ENCODE measurements at regions not wholly inside any gene's neighbourhood (a gene's known extent, or its start where the extent isn't known, plus 50 kb on each side); places are given as distances from the start of the nearest gene placed in this dataset.
"Not testable (repeated sequence)": the region's sequence is repeated elsewhere in the genome, so short reads cannot be mapped to it uniquely, and the experiment has no call there.

DNA sequence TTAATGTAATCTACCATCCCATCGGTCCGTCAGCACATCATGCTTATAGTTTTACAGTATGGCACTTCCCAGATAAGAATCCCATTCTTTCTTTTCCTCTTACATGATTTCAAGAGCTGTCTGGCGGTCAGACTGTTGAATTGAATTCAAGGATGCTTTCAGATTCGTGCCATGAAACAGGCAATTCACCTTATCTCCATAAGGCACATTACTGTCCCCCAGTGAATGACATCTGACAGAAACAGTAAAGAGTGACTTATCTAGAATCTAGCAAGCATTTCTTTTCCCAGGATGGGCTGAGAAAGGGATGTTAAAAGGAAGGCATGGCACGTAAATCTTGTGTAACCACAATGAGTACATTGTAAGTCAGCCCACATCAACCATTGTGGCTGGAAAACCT lies 61.1 kb upstream of the SEM1 start:
- intact Hi-C loops (cut with micrococcal nuclease): no loop called here
- DNase-seq: no peak
- Mint-ChIP-seq H3K27ac (no peak overlapping the region), H3K36me3 (ENCODE audit: low read depth) (no peaks in the 10 kb centered on the region), H3K4me1 (no peaks in the 10 kb centered on the region), H3K27me3 (no peaks in the 10 kb centered on the region), H3K9me3 (no peaks in the 10 kb centered on the region), H3K4me3 (no peak overlapping the region)

DNA sequence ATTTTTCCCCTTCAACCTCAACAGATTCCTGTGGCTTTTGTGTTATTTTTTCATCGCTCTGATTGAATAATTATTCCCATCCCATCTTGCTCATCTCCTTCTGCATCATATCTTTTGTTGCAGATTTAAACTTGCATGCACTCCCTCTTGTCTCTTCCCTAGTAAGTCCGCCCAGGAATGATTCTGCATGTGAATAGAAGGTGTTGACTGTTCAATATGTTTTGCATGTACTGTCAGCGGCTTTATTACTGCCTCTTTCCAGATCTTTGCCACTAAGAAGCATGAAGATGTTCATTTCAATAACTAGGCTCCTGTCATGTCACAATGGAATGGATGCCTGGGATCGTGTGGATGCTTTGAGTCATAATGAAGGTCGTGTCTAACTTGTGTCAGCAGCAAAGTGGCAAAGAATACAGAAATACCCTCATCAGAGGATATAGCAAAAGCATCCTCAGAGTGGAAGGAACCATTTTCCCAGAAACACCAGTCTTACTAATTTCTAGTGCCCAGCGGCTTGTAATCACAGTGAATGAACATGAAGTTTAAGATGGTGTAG lies 62.6 kb upstream of the SEM1 start:
- Mint-ChIP-seq H3K9me3 (no peaks in the 10 kb centered on the region), H3K27ac (no peak overlapping the region), H3K27me3 (no peaks in the 10 kb centered on the region), H3K4me3 (no peak overlapping the region), H3K4me1 (no peaks in the 10 kb centered on the region), H3K36me3 (ENCODE audit: low read depth) (no peaks in the 10 kb centered on the region)
- intact Hi-C loops (cut with micrococcal nuclease): no loop called here
- no peak for DNase-seq

DNA sequence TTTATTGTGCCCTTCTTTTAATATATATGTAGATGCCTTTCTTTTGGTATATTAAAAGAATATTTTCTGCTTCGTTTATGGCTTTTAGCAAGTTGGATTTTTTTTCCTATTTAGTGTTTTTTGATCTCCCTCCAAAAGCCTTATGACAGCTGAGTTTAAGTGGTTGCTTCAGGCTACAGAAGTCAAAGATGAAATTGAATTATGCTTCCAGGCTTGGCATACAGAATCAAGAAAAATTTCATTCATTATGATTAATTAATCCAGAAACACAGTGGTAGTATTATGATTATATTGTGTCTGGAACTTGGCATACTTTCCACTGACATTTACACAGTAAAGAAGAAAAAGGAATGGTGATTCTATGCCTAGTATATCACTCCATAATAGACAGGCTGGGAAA lies 63.8 kb upstream of the SEM1 start:
- Mint-ChIP-seq H3K4me3 (no peak overlapping the region), H3K27me3 (no peaks in the 10 kb centered on the region), H3K36me3 (ENCODE audit: low read depth) (no peaks in the 10 kb centered on the region), H3K4me1 (no peaks in the 10 kb centered on the region), H3K27ac (no peak overlapping the region), H3K9me3 (no peaks in the 10 kb centered on the region)
- no peak for DNase-seq
- intact Hi-C loops (cut with micrococcal nuclease): no loop called here

DNA sequence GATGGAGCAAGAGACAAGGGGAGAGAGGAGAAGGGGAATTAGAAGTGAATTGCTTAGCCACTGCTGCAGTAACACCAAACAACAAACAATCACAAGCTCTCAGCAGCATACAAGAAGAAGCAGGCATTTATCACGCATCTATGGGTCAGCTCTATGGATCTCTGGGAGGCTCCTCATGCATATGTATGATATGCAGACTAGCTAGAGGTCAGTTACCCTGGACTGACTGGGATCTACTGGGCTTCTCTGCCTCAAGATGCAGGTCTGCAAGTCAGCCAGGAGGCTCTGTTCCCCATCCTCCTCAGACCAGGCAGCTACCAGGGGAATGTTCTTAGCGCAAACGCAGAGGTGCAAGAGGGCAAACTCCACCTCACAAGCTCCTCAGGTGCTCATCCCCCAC lies 64.7 kb upstream of the SEM1 start:
- DNase-seq: no peak
- H3K9me3 Mint-ChIP-seq: no peaks in the 10 kb centered on the region
- H3K27ac Mint-ChIP-seq: no peak overlapping the region
- no peaks in the 10 kb centered on the region for H3K36me3 Mint-ChIP-seq (ENCODE audit: low read depth)
- intact Hi-C loops (cut with micrococcal nuclease): no loop called here
- H3K4me3 Mint-ChIP-seq: no peak overlapping the region
- H3K4me1 Mint-ChIP-seq: no peaks in the 10 kb centered on the region
- no peaks in the 10 kb centered on the region for H3K27me3 Mint-ChIP-seq

DNA sequence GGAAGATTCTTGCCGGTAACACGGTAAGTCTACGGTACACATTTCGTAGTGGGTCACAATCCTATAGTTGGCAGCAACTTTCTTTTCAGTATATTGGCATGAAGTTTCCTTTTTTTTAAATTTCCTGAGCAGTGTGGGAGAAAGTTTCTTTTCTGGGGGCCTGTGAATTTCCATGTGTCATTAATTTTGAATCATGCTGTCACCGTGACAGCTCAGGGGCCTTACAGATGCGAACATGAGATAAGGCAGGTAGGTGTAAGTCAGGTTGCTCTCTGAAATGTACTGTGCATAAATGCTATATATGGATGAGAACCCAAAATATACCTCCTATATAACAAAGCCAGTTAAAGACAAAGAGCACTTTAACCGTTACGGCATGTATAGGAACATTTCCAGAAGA lies 65.4 kb upstream of the SEM1 start:
- no peak for DNase-seq
- Mint-ChIP-seq H3K4me3 (no peak overlapping the region), H3K4me1 (no peaks in the 10 kb centered on the region), H3K9me3 (no peaks in the 10 kb centered on the region), H3K27ac (no peak overlapping the region), H3K36me3 (ENCODE audit: low read depth) (no peaks in the 10 kb centered on the region), H3K27me3 (no peaks in the 10 kb centered on the region)
- intact Hi-C loops (cut with micrococcal nuclease): no loop called here

DNA sequence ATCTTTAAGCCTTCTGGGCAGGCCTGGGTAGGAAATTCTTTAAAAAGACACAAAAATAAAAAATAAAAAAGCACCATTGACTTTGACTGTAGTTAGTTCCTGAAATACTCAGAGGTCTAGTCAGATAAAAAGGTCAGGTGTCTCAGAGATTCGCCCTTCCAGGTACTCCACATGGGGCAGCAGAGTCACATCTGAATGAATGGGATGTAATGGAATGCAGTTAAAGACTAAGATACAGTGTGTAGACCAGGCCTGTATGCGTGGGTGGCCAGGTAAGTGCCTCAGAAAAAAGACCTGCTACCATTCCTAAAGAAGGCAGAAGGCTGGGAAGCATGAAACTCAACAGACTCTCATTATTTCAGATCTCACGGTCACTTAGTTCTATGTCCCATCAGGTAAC lies 68.6 kb upstream of the SEM1 start:
- intact Hi-C loops (cut with micrococcal nuclease): no loop called here
- Mint-ChIP-seq H3K27ac (no peak overlapping the region), H3K27me3 (no peaks in the 10 kb centered on the region), H3K9me3 (no peaks in the 10 kb centered on the region), H3K36me3 (ENCODE audit: low read depth) (no peaks in the 10 kb centered on the region), H3K4me1 (no peaks in the 10 kb centered on the region), H3K4me3 (no peak overlapping the region)
- no peak for DNase-seq

DNA sequence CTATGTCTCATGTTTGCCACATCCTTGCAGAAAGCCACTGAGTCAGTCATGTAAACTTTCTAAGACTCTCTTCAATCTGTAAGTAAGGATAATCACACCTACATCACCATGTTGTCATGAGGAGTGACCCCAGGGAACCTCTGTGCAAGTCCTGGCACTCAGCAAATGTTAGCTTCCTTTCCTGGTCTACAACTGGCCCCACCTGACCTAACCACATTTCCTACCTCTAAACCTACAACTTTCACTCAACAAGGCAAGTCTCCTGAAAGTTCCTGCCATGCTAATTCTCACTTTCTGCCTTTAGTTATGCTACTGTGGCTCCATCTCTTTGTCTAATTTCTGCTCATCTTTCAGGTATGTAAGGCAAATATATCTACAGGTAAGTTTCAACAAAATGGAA lies 72.3 kb upstream of the SEM1 start:
- no peaks in the 10 kb centered on the region for H3K9me3 Mint-ChIP-seq
- no peak for DNase-seq
- no peaks in the 10 kb centered on the region for H3K36me3 Mint-ChIP-seq (ENCODE audit: low read depth)
- intact Hi-C loops (cut with micrococcal nuclease): no loop called here
- H3K4me1 Mint-ChIP-seq: no peaks in the 10 kb centered on the region
- peaks cover 5% of the 10 kb centered on the region for H3K27me3 Mint-ChIP-seq
- H3K27ac Mint-ChIP-seq: no peak overlapping the region
- no peak overlapping the region for H3K4me3 Mint-ChIP-seq

DNA sequence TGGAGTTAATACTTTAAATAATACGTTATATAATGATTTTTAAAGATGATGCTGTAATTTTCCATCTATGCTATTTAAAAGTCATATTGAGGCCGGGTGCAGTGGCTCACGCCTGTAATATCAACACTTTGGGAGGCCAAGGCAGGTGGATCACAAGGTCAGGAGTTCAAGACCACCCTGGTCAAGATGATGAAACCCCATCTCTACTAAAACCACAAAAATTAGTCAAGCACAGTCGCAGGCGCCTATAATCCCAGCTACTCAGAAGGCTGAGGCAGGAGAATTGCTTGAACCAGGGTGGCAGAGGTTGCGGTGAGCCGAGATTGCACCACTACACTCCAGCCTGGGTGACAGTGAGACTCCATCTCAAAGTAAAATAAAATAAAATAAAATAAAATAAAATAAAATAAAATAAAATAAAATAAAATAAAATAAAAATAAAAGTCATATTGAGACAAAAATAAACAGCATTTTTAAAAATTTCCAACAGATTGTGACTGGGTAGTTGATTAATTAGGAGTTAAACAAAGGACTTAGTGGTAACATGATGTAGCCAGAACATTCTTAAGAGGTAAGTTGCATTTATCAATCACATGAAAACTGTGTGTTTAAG lies 73.1 kb upstream of the SEM1 start:
- H3K27ac Mint-ChIP-seq; DNase-seq; H3K27me3 Mint-ChIP-seq; H3K9me3 Mint-ChIP-seq; H3K4me1 Mint-ChIP-seq; intact Hi-C loops (cut with micrococcal nuclease); H3K4me3 Mint-ChIP-seq; H3K36me3 Mint-ChIP-seq (ENCODE audit: low read depth): not testable (repeated sequence)

DNA sequence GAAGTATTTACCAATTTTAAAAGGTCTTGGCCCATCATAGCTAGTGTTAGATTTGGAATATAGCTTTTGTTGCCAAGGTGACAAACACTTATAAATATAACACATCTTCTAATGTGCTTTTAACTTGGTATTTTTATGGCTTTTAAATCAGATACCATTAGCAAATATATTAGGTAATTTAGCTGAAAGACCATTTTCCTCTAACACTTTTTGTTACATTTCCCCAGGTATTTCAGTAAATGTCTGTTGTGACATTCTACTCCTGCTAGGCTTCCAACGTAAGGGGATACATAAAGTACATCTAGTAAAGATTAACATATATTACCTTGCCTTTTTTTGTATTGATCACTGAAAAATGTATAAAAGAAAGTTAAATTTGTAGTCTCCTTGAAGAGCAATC lies 75.0 kb upstream of the SEM1 start:
- intact Hi-C loops (cut with micrococcal nuclease): no loop called here
- H3K27me3 Mint-ChIP-seq: peaks cover 5% of the 10 kb centered on the region
- no peak overlapping the region for H3K27ac Mint-ChIP-seq
- no peaks in the 10 kb centered on the region for H3K4me1 Mint-ChIP-seq
- no peaks in the 10 kb centered on the region for H3K9me3 Mint-ChIP-seq
- H3K36me3 Mint-ChIP-seq (ENCODE audit: low read depth): no peaks in the 10 kb centered on the region
- DNase-seq: no peak
- no peak overlapping the region for H3K4me3 Mint-ChIP-seq

DNA sequence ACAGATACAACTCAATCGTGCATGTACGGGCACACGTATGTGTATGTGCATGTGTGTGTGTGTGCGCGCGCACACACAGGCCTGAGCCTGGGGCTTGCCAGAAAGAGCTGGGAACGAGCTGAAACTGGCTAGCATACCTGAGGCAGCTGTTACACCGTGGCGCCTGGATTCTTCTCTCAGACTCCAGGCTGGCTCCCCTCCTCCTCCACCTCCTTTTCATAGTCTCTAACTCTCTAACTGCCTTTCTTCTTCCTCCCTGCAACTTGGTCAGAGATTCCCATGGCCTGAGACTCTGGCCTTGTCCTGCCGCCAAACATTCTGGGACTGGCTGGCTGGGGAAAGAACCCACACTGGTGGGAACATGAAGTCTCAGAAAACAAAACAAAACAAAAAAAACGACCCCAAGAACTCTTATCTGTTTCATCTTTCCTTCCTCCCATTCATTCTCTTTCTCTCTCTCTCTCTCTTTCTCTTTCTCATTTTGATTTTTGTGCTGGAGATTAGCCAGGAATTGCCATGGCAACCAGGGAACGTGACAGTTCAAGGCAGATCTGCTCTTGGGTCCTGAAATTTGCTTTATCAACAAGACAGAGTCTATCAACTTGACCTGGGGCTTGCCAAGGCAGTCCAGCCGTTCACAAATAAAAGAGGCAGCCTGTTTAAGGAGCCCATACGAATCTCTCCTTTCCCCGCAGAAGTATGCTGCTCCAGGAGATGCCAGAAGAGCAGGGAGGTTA lies 76.8 kb upstream of the SEM1 start:
- no peaks in the 10 kb centered on the region for H3K4me1 Mint-ChIP-seq
- H3K9me3 Mint-ChIP-seq: no peaks in the 10 kb centered on the region
- no peak overlapping the region for H3K27ac Mint-ChIP-seq
- H3K4me3 Mint-ChIP-seq: no peak overlapping the region
- no peak for DNase-seq
- no peaks in the 10 kb centered on the region for H3K36me3 Mint-ChIP-seq (ENCODE audit: low read depth)
- peaks cover 5% of the 10 kb centered on the region for H3K27me3 Mint-ChIP-seq
- intact Hi-C loops (cut with micrococcal nuclease): no loop called here

DNA sequence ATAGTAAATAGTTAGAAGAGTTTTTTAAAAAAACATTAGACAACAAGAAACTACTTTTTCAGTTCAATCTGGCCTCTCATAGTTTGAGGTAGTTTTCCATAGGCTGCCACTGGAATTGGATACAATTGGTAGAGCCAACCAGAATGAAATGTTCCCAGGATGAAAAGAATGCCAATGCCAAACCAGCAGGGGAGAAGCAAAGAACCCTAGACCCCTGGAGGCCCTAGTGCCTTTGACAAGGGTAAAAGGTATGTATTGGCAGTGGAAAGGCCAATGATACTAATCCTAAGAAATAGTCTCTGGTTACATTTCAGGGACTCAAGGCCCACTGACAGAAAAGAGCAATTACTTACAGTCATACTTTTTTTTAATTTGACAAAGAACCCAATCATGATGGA lies 77.4 kb upstream of the SEM1 start:
- no peak overlapping the region for H3K4me3 Mint-ChIP-seq
- no peaks in the 10 kb centered on the region for H3K4me1 Mint-ChIP-seq
- no peak for DNase-seq
- H3K27me3 Mint-ChIP-seq: peaks cover 5% of the 10 kb centered on the region
- no peak overlapping the region for H3K27ac Mint-ChIP-seq
- H3K9me3 Mint-ChIP-seq: no peaks in the 10 kb centered on the region
- intact Hi-C loops (cut with micrococcal nuclease): no loop called here
- H3K36me3 Mint-ChIP-seq (ENCODE audit: low read depth): no peaks in the 10 kb centered on the region

DNA sequence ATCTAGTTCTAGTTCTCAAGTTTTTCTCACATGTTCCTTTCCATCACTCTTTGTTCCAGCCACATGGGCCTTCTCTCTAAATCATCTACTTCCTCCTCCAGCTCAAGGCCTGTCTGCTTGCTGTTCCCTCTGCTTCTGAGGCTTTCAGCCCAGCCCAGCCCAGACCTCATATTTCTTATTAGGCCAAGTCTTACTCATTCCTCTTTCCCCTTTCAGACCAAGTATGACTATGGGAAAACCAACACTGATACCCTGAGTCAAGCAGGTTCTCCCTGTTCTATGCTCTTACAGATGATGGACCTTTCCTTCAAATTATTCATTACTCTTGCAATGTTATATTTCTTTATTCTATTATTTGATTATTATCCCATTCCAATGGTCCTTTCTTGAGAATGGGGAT lies 80.3 kb upstream of the SEM1 start:
- no peaks in the 10 kb centered on the region for H3K36me3 Mint-ChIP-seq (ENCODE audit: low read depth)
- intact Hi-C loops (cut with micrococcal nuclease): no loop called here
- peaks cover 2% of the 10 kb centered on the region for H3K27me3 Mint-ChIP-seq
- H3K9me3 Mint-ChIP-seq: no peaks in the 10 kb centered on the region
- no peaks in the 10 kb centered on the region for H3K4me1 Mint-ChIP-seq
- H3K27ac Mint-ChIP-seq: no peak overlapping the region
- no peak for DNase-seq
- H3K4me3 Mint-ChIP-seq: no peak overlapping the region

DNA sequence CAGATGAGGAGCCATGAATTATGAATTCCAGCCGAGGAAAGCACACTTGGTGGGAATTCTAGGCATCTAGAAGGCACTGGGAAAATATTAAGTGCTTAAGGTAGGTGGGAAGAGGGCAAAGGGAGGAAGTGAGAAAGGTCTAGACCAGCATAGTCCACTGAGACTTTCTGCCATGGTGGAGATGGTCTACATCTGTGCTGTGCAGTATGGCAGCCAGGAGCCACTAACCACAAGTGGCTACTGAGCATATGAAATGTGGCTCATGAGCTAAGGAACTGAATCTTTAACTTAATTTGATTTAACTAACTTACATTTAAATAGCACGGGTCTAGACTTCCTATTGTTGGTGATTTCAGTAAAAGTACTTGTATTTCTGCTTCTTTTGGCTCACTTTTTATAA lies 82.5 kb upstream of the SEM1 start:
- H3K4me3 Mint-ChIP-seq: no peak overlapping the region
- no peaks in the 10 kb centered on the region for H3K36me3 Mint-ChIP-seq (ENCODE audit: low read depth)
- DNase-seq: no peak
- H3K4me1 Mint-ChIP-seq: no peaks in the 10 kb centered on the region
- peaks cover 2% of the 10 kb centered on the region for H3K27me3 Mint-ChIP-seq
- intact Hi-C loops (cut with micrococcal nuclease): no loop called here
- H3K9me3 Mint-ChIP-seq: no peaks in the 10 kb centered on the region
- no peak overlapping the region for H3K27ac Mint-ChIP-seq

DNA sequence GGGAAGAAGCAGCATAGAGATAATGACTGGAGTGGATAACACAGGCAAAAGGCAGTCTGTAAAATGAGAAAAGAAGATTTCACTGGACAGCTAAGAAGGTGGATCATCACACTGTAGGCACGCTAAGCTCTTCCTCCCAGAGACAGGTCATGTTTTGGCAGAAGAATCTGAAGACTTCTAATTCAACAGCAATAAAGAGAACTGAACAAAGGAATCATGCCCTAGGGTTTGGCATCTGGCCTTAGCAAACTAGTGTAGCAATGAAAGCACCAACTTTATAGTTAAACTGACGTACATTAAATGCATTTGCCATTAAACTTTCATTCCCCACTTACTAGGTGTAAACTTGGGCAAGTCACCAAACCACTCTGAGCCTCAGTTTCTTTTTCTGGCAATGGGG lies 84.4 kb upstream of the SEM1 start:
- Mint-ChIP-seq H3K36me3 (ENCODE audit: low read depth) (no peaks in the 10 kb centered on the region), H3K4me1 (no peaks in the 10 kb centered on the region), H3K27ac (no peak overlapping the region), H3K4me3 (no peak overlapping the region), H3K27me3 (peaks cover 2% of the 10 kb centered on the region), H3K9me3 (no peaks in the 10 kb centered on the region)
- intact Hi-C loops (cut with micrococcal nuclease): no loop called here
- no peak for DNase-seq

DNA sequence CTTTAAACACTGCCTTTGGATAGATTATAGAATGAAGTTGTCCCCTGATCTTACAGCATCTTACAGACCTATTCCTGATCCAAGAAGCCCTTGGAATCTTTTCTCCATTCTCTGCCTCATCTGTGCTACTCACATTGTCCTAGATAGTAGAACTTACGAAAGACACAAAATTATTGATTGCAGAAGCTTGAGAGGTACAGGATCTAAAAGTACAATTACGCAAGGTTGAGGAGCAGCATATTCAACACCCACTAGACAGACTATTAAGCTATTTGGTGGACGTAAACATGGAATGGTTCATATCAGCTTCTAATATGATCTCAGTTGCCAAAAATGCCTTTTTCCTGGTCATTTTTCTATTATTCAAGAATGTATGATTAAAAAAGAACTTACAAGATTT lies 90.5 kb upstream of the SEM1 start:
- H3K27ac Mint-ChIP-seq: no peak overlapping the region
- H3K36me3 Mint-ChIP-seq (ENCODE audit: low read depth): no peaks in the 10 kb centered on the region
- intact Hi-C loops (cut with micrococcal nuclease): no loop called here
- no peak overlapping the region for H3K4me3 Mint-ChIP-seq
- H3K9me3 Mint-ChIP-seq: no peaks in the 10 kb centered on the region
- DNase-seq: no peak
- peaks cover 7% of the 10 kb centered on the region for H3K27me3 Mint-ChIP-seq
- H3K4me1 Mint-ChIP-seq: no peaks in the 10 kb centered on the region
